Keratinocyte (primary cell): ENCODE measurements at regions not wholly inside any gene's neighbourhood (a gene's known extent, or its start where the extent isn't known, plus 50 kb on each side); places are given as distances from the start of the nearest gene placed in this dataset.

ENCODE experiments used
- EZH2 ChIP-seq: IDR thresholded peaks from one replicate; pipeline ENCODE4 v1.6.1; 2012; ENCODE audit warnings: inconsistent platforms, mild to moderate bottlenecking, low read length, moderate library complexity
- TF ChIP-seq, protein P1 (sequence below), 3 experiments: IDR thresholded peaks in 1 of 3; conservative IDR thresholded peaks in 1 of 3; optimal IDR thresholded peaks in 1 of 3; 2 replicates in 2 of 3; 3 replicates in 1 of 3; pipeline versions ENCODE3 to v1.5.1; 2011; ENCODE audit warnings: low read length in 3 of 3, mild to moderate bottlenecking in 3 of 3, moderate library complexity in 2 of 3, control low read depth in 1 of 3, inconsistent platforms in 1 of 3; ENCODE audit not compliant: insufficient read depth in 2 of 3; ENCODE audit errors: extremely low read depth in 1 of 3

DNA sequence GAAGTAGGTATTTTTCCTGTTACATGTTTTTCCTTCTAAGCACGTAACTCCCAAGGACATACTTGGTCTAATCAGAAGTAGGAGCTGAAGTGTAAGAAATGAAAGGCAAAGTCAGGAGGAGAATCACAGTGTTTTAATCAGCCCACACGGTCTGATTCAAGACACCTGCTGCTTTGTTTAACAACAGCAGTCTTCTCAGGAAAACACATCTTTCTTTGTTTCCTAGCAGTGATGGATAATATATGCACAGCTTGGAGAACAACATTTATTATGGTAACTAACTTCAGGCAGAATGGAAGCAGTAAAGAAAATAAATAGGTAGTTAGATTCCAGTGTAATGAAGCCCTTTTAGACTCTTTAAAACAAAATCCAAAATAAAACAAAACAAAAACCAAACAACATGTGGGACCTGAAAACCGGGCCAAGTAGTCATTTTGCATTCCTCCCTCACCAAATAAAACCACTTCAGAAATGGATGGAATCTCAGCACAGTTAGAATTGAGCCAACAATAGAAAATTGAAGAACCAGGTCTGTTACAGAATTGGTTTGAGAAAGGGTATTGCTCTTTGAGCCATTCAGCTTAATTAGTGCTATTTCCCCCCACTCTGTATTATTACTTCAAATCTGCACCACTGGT, 61.1 kb upstream of the UGP2 start:
- TF ChIP-seq, protein P1, sequence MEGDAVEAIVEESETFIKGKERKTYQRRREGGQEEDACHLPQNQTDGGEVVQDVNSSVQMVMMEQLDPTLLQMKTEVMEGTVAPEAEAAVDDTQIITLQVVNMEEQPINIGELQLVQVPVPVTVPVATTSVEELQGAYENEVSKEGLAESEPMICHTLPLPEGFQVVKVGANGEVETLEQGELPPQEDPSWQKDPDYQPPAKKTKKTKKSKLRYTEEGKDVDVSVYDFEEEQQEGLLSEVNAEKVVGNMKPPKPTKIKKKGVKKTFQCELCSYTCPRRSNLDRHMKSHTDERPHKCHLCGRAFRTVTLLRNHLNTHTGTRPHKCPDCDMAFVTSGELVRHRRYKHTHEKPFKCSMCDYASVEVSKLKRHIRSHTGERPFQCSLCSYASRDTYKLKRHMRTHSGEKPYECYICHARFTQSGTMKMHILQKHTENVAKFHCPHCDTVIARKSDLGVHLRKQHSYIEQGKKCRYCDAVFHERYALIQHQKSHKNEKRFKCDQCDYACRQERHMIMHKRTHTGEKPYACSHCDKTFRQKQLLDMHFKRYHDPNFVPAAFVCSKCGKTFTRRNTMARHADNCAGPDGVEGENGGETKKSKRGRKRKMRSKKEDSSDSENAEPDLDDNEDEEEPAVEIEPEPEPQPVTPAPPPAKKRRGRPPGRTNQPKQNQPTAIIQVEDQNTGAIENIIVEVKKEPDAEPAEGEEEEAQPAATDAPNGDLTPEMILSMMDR (optimal IDR thresholded peaks at IDR 0.05 in 1 of 3, IDR thresholded peaks at IDR 0.05 in 1 of 3, conservative IDR thresholded peaks at IDR 0.05 in 1 of 3; ENCODE audit: extremely low read depth in 1 of 3, insufficient read depth in 2 of 3, low read length in 3 of 3): no peak
- no peak for TF ChIP-seq EZH2
